ENCODE measurements at regions not wholly inside any gene's neighbourhood (a gene's known extent, or its start where the extent isn't known, plus 50 kb on each side); places are given as distances from the start of the nearest gene placed in this dataset.
"Not testable (repeated sequence)": the region's sequence is repeated elsewhere in the genome, so short reads cannot be mapped to it uniquely, and the experiment has no call there.

- no peaks in the 10 kb centered on the region for H3K27me3 ChIP-seq
- H3K9me3 ChIP-seq: no peaks in the 10 kb centered on the region
- DNase-seq (ENCODE audit: low spot score): no peak
- H3K27ac ChIP-seq: peak overlapping the region in 1 of 2 donors; percentile 70
- peaks cover 0 to 20% of the 10 kb centered on the region in 2 donors for H3K4me1 ChIP-seq
- H3K36me3 ChIP-seq: no peaks in the 10 kb centered on the region
- TF ChIP-seq, protein P1, sequence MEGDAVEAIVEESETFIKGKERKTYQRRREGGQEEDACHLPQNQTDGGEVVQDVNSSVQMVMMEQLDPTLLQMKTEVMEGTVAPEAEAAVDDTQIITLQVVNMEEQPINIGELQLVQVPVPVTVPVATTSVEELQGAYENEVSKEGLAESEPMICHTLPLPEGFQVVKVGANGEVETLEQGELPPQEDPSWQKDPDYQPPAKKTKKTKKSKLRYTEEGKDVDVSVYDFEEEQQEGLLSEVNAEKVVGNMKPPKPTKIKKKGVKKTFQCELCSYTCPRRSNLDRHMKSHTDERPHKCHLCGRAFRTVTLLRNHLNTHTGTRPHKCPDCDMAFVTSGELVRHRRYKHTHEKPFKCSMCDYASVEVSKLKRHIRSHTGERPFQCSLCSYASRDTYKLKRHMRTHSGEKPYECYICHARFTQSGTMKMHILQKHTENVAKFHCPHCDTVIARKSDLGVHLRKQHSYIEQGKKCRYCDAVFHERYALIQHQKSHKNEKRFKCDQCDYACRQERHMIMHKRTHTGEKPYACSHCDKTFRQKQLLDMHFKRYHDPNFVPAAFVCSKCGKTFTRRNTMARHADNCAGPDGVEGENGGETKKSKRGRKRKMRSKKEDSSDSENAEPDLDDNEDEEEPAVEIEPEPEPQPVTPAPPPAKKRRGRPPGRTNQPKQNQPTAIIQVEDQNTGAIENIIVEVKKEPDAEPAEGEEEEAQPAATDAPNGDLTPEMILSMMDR (IDR thresholded peaks at IDR 0.05): no peak
- no peak overlapping the region for H3K4me3 ChIP-seq
These were observed 1058.5 kb downstream of the ROBO2 start for GRCh38 chr3:78098367-78098766.

DNA sequence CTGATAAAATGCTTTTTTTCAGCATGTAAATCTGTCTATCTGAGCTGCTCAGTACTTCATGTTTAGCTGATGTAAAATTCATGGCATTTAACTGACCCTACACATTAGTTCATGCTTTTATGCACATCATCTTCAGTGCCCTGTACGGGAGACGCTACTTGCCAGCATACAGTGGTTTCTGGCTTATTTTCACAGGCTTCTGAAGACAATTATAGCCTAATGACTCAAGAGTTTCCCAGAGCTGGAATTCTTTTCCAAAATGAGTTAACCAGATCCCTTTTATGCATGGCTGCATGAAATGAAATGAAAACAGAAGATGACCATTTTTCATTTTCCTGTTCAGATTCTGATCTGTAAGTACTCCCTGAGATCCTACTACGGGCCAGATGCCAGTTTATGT is 1061.5 kb downstream of the ROBO2 start:
- H3K27ac ChIP-seq: peak overlapping the region in 1 of 2 donors; percentile 70
- H3K27me3 ChIP-seq: no peaks in the 10 kb centered on the region
- TF ChIP-seq, protein P1 (IDR thresholded peaks at IDR 0.05): no peak
- H3K4me3 ChIP-seq: no peak overlapping the region
- peaks cover 0 to 20% of the 10 kb centered on the region in 2 donors for H3K4me1 ChIP-seq
- DNase-seq (ENCODE audit: low spot score): no peak
- no peaks in the 10 kb centered on the region for H3K36me3 ChIP-seq
- no peaks in the 10 kb centered on the region for H3K9me3 ChIP-seq

DNA sequence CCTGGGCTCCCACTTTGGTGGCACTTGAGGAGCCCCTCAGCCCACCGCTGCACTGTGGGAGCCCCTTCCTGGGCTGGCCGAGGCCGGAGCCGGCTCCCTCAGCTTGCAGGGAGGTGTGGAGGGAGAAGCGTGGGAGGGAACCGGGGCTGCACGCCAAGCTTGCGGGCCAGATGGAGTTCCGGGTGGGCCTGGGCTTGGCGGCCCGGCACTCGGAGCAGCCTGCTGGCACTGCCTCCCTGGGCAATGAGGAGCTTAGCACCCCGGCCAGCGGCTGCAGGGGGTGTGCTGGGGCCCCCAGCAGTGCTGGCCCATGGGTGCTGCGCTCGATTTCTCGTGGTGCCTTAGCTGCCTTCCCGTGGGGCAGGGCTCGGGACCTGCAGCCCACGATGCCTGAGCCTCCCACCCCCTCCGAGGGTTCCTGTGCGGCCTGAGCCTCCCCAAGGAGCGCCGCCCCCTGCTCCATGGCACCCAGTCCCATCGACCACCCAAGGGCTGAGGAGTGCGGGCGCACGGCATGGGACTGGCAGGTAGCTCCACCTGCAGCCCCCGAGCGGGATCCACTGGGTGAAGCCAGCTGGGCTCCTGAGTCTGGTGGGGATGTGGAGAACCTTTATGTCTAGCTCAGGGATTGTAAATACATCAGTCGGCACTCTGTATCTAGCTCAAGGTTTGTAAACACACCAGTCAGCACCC is 1068.5 kb downstream of the ROBO2 start:
- not testable (repeated sequence) for H3K4me3 ChIP-seq; DNase-seq (ENCODE audit: low spot score); H3K4me1 ChIP-seq; H3K36me3 ChIP-seq; H3K9me3 ChIP-seq; H3K27ac ChIP-seq; H3K27me3 ChIP-seq

DNA sequence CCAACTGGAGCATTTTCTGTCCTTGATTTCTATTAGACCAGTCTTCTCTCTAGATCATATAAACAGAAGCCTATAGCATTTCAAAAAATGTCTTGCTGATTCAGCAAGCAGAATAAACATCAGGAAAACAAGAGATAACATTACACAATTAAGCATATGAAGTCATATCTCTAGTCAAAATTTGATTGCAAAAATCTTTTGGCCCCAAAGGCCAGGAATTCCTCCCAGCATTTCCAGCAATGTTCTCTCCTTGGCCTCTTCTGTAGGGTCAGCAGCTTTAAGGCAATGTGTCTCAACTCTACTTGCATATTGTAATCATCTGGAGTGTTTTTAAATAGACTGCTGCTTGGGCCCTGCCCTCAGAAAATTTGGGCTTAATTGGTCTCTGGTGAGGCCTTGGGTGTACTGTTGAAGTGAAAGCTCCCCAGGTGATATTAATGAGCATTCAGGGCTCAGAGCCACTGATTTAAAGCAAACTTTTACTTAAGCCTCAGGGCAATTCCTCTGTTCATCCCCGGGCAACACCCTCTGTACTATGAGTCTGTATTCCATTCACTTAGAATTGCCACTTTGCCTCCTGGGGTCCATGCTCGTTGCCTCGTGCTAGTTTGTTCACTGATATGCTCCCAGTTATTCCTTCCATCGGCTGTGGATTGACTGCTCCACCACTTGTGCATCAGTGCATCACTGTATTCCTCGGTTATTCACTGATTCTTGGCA is 1072.6 kb downstream of the ROBO2 start:
- H3K36me3 ChIP-seq: no peaks in the 10 kb centered on the region
- H3K27ac ChIP-seq: no peak overlapping the region
- H3K4me3 ChIP-seq: no peak overlapping the region
- no peaks in the 10 kb centered on the region for H3K9me3 ChIP-seq
- DNase-seq (ENCODE audit: low spot score): no peak
- TF ChIP-seq, protein P1 (IDR thresholded peaks at IDR 0.05): no peak
- H3K27me3 ChIP-seq: no peaks in the 10 kb centered on the region
- peaks cover 0 to 7% of the 10 kb centered on the region in 2 donors for H3K4me1 ChIP-seq

DNA sequence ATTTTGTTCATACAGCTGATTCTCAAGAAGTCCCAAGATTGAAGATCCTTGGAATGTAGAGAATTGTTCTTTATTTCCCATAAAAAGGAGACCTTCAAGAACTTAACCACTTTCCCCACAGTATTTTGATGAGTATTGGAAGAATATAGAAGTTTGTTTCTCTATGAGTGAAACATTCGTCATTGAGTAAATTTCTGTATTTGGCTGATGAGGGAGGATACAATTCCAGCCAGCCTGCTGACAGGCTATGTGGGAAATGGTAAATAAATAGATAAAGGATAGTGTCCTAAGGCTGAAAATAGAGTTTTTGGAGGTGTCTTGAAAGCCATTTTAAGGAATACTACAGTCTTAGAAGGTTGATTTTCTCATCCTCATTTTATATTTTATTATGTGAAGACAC is 1076.1 kb downstream of the ROBO2 start:
- no peaks in the 10 kb centered on the region for H3K27me3 ChIP-seq
- peaks cover 0 to 7% of the 10 kb centered on the region in 2 donors for H3K4me1 ChIP-seq
- H3K36me3 ChIP-seq: no peaks in the 10 kb centered on the region
- no peak for DNase-seq (ENCODE audit: low spot score)
- TF ChIP-seq, protein P1 (IDR thresholded peaks at IDR 0.05): no peak
- H3K9me3 ChIP-seq: no peaks in the 10 kb centered on the region
- no peak overlapping the region for H3K4me3 ChIP-seq
- H3K27ac ChIP-seq: no peak overlapping the region

DNA sequence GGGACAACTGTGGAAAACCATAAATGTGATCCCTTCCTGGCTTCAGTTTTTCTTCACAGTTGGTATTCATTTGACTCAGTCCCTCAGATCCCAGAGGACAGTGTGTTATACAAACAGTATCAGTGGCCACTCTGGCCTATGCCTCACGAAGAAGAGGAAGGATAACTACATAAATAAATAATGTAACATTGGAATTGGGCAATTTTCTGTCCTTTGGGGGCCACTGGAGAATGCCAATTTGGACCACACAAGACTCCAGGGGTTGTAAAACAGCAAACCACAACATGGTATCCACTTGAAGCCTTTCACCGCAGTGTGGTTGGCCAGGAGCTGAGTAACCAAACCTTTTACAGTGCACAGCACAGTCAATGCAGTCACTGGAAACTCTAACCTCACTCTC is 1077.0 kb downstream of the ROBO2 start:
- no peaks in the 10 kb centered on the region for H3K27me3 ChIP-seq
- DNase-seq (ENCODE audit: low spot score): no peak
- H3K4me3 ChIP-seq: no peak overlapping the region
- H3K9me3 ChIP-seq: no peaks in the 10 kb centered on the region
- TF ChIP-seq, protein P1 (IDR thresholded peaks at IDR 0.05): no peak
- H3K36me3 ChIP-seq: no peaks in the 10 kb centered on the region
- peaks cover 0 to 7% of the 10 kb centered on the region in 2 donors for H3K4me1 ChIP-seq
- H3K27ac ChIP-seq: no peak overlapping the region

All from right atrium auricular region (tissue), 2 donors.